ENCODE measurements at regions not wholly inside any gene's neighbourhood (a gene's known extent, or its start where the extent isn't known, plus 50 kb on each side); places are given as distances from the start of the nearest gene placed in this dataset.

- TF ChIP-seq E4F1 (IDR thresholded peaks at IDR 0.05; ENCODE audit: borderline replicate concordance, partially characterized antibody) (no peak), PML (IDR thresholded peaks at IDR 0.05; ENCODE audit: low read length) (no peak), BCL11A (IDR thresholded peaks at IDR 0.05; ENCODE audit: low read depth, low read length) (no peak), POLR2A (IDR thresholded peaks at IDR 0.05; ENCODE audit: low read depth, low read length) (no peak), SPI1 (IDR thresholded peaks at IDR 0.05; ENCODE audit: borderline replicate concordance, insufficient read depth, low read depth, low read length) (no peak), NR2F1 (conservative IDR thresholded peaks at IDR 0.05) (no peak)
These were observed 90.5 kb downstream of the INHBB start (continued) for GRCh38 chr2:120436460-120436739.

GRCh38 chr2:120436885-120437603 is 91.1 kb downstream of the INHBB start:
- WGBS (ENCODE audit: insufficient coverage, insufficient replicate concordance, low lambda C conversion rate, missing lambda C conversion rate), result 34% methylated on average over 7 of the region's 7 CpGs
- BruUV-seq (replicated peaks), result no TSS peak
- RAD21 ChIA-PET (ENCODE audit: unreplicated experiment), result no interaction called here
- no peak for FAIRE-seq
- no peaks in the 10 kb centered on the region for H3K4me1 ChIP-seq (ENCODE audit: control insufficient read depth, insufficient read depth, low read length)
- no peak overlapping the region for H3K4me2 ChIP-seq (ENCODE audit: control insufficient read depth, insufficient read depth)
- peaks cover 3 to 4% of the 10 kb centered on the region in 2 experiments; a peak in 3 of 4 replicates for H3K27me3 ChIP-seq (replicated peaks in 1 of 2; ENCODE audit: control insufficient read depth in 2 of 2, insufficient read depth in 2 of 2, low read length in 1 of 2)
- CTCF ChIA-PET, result no interaction called here
- no peak overlapping the region for H3K9ac ChIP-seq (ENCODE audit: control insufficient read depth, insufficient read depth, low read length)
- in situ Hi-C loops (cut with MboI) (no loop called here), intact Hi-C loops (cut with micrococcal nuclease; ENCODE audit: unreplicated experiment) (no loop called here)
- no peak overlapping the region for H3K27ac ChIP-seq (ENCODE audit: control insufficient read depth, insufficient read depth)
- no peak for DNase-seq (ENCODE audit: low read depth, low spot score)
- POLR2A ChIA-PET, result no interaction called here
- H3K4me3 ChIP-seq, result no peak overlapping the region
- 0 out of 2 replicates have a peak, but pooled peaks have one; percentile 9 for TF ChIP-seq SMC3 (IDR thresholded peaks at IDR 0.05; ENCODE audit: borderline replicate concordance, low read length)
- TF ChIP-seq RAD21 (IDR thresholded peaks at IDR 0.05; ENCODE audit: insufficient read depth, low read depth, low read length), result peak; percentile 7; the same call in 1 of the 2 replicates
- TF ChIP-seq CTCF (IDR thresholded peaks at IDR 0.05 in 2 of 3, conservative IDR thresholded peaks at IDR 0.05 in 1 of 3; ENCODE audit: control insufficient read depth in 2 of 3, extremely low read depth in 1 of 3, insufficient read depth in 1 of 3, low read depth in 3 of 3, low read length in 3 of 3), result peak; percentile 31 to 51 (median 47); a peak in 4 of 6 replicates
- no peak for TF ChIP-seq NR2C1 (IDR thresholded peaks at IDR 0.05)
- SMC1A ChIA-PET (ENCODE audit: uncharacterized antibody, unreplicated experiment), result no interaction called here
- ATAC-seq, result peak; percentile 73
- no peaks in the 10 kb centered on the region for H3K36me3 ChIP-seq (ENCODE audit: control insufficient read depth in 2 of 2, insufficient read depth in 2 of 2, low read length in 1 of 2)
- H4K20me1 ChIP-seq (ENCODE audit: control insufficient read depth, insufficient read depth), result no peaks in the 10 kb centered on the region
- no peak overlapping the region for H2AFZ ChIP-seq (ENCODE audit: control insufficient read depth, low read depth, low read length)
- H3K79me2 ChIP-seq (ENCODE audit: control insufficient read depth, insufficient read depth, low read length), result no peaks in the 10 kb centered on the region
- no peaks in the 10 kb centered on the region for H3K9me3 ChIP-seq (replicated peaks; ENCODE audit: control insufficient read depth, insufficient read depth, low read length)

All from GM12878 (cell line).